ENCODE measurements at regions not wholly inside any gene's neighbourhood (a gene's known extent, or its start where the extent isn't known, plus 50 kb on each side); places are given as distances from the start of the nearest gene placed in this dataset.
A peak's percentile ranks its signal among the peaks of the same experiment; 100 is the strongest.

GRCh38 chr19:28521614-28522544 lies 691.1 kb downstream of the UQCRFS1 start:
- DNase-seq = no peak

- DNase-seq = no peak
These were observed 691.9 kb downstream of the UQCRFS1 start for GRCh38 chr19:28520998-28521568.

GRCh38 chr19:28519952-28520861 lies 692.7 kb downstream of the UQCRFS1 start:
- DNase-seq = peak; percentile 80

GRCh38 chr19:28519218-28519779 lies 693.7 kb downstream of the UQCRFS1 start:
- no peak for DNase-seq

GRCh38 chr19:28516415-28516872 lies 696.5 kb downstream of the UQCRFS1 start:
- no peak for DNase-seq

- no peak for DNase-seq
These were observed 698.8 kb downstream of the UQCRFS1 start for GRCh38 chr19:28514166-28514565.

GRCh38 chr19:28511655-28512054 lies 701.3 kb downstream of the UQCRFS1 start:
- DNase-seq = no peak

GRCh38 chr19:28509079-28509895 lies 703.7 kb downstream of the UQCRFS1 start:
- DNase-seq = no peak

GRCh38 chr19:28508666-28509065 lies 704.3 kb downstream of the UQCRFS1 start:
- DNase-seq = no peak

GRCh38 chr19:28505933-28506332 lies 707.0 kb downstream of the UQCRFS1 start:
- no peak for DNase-seq

- no peak for DNase-seq
These were observed 707.8 kb downstream of the UQCRFS1 start for GRCh38 chr19:28505134-28505533.

- no peak for DNase-seq
These were observed 708.2 kb downstream of the UQCRFS1 start for GRCh38 chr19:28504727-28505126.

- DNase-seq = no peak
These were observed 708.8 kb downstream of the UQCRFS1 start for GRCh38 chr19:28504139-28504538.

- DNase-seq = no peak
These were observed 709.8 kb downstream of the UQCRFS1 start for GRCh38 chr19:28502879-28503734.

- no peak for DNase-seq
These were observed 711.0 kb downstream of the UQCRFS1 start for GRCh38 chr19:28501976-28502375.

GRCh38 chr19:28500982-28501630 lies 711.8 kb downstream of the UQCRFS1 start:
- no peak for DNase-seq

- no peak for DNase-seq
These were observed 712.7 kb downstream of the UQCRFS1 start for GRCh38 chr19:28500296-28500695.

GRCh38 chr19:28498404-28498976 lies 714.5 kb downstream of the UQCRFS1 start:
- DNase-seq = no peak

GRCh38 chr19:28497887-28498286 lies 715.1 kb downstream of the UQCRFS1 start:
- DNase-seq = no peak

GRCh38 chr19:28497137-28497536 lies 715.8 kb downstream of the UQCRFS1 start:
- DNase-seq = no peak
